ENCODE measurements at regions not wholly inside any gene's neighbourhood (a gene's known extent, or its start where the extent isn't known, plus 50 kb on each side); places are given as distances from the start of the nearest gene placed in this dataset.

GRCh38 chr18:67041334-67041733, 437.4 kb upstream of the CDH19 start:
- no peak for DNase-seq (ENCODE audit: low spot score)
- no peak for ATAC-seq (ENCODE audit: low FRiP score)
- TF ChIP-seq CTCF (IDR thresholded peaks at IDR 0.05) = no peak

GRCh38 chr18:67035026-67035425, 431.1 kb upstream of the CDH19 start:
- ATAC-seq (ENCODE audit: low FRiP score) (no peak), DNase-seq (ENCODE audit: low spot score) (no peak)
- TF ChIP-seq CTCF (IDR thresholded peaks at IDR 0.05) = no peak

GRCh38 chr18:67023059-67023458, 419.2 kb upstream of the CDH19 start:
- ATAC-seq (ENCODE audit: low FRiP score) (no peak), DNase-seq (ENCODE audit: low spot score) (no peak)
- no peak for TF ChIP-seq CTCF (IDR thresholded peaks at IDR 0.05)

GRCh38 chr18:67010919-67011318, 407.0 kb upstream of the CDH19 start:
- no peak for ATAC-seq (ENCODE audit: low FRiP score)
- TF ChIP-seq CTCF (IDR thresholded peaks at IDR 0.05) = no peak
- DNase-seq (ENCODE audit: low spot score) = no peak

GRCh38 chr18:67007999-67008398, 404.1 kb upstream of the CDH19 start:
- DNase-seq (ENCODE audit: low spot score) = no peak
- no peak for TF ChIP-seq CTCF (IDR thresholded peaks at IDR 0.05)
- no peak for ATAC-seq (ENCODE audit: low FRiP score)

GRCh38 chr18:67007085-67007484, 403.2 kb upstream of the CDH19 start:
- no peak for TF ChIP-seq CTCF (IDR thresholded peaks at IDR 0.05)

GRCh38 chr18:67001052-67001451, 397.2 kb upstream of the CDH19 start:
- no peak for ATAC-seq (ENCODE audit: low FRiP score)
- TF ChIP-seq CTCF (IDR thresholded peaks at IDR 0.05) = no peak

More at GRCh38 chr18:67007085-67007484, 403.2 kb upstream of the CDH19 start:
- DNase-seq (ENCODE audit: low spot score) (no peak), ATAC-seq (ENCODE audit: low FRiP score) (no peak)

More at GRCh38 chr18:67001052-67001451, 397.2 kb upstream of the CDH19 start:
- DNase-seq (ENCODE audit: low spot score) = no peak
